Left ventricle myocardium inferior (tissue), 1 donor: ENCODE measurements at regions not wholly inside any gene's neighbourhood (a gene's known extent, or its start where the extent isn't known, plus 50 kb on each side); places are given as distances from the start of the nearest gene placed in this dataset.

Experiments
- DNase-seq: peaks from one replicate; pipeline ENCODE4 v3.0.0-alpha.2; 2020
- H3K27ac ChIP-seq: fragments of 200-600 bp; replicated peaks from 2 replicates; pipeline ENCODE4 v1.8.0; 2021
- H3K27me3 ChIP-seq: fragments of 200-600 bp; 2 replicates; pipeline ENCODE4 v1.8.0; 2021; ENCODE audit warnings: low read depth
- H3K36me3 ChIP-seq: fragments of 200-600 bp; 2 replicates; pipeline ENCODE4 v1.8.0; 2021
- H3K4me1 ChIP-seq: fragments of 200-600 bp; 2 replicates; pipeline ENCODE4 v1.8.0; 2021
- H3K4me3 ChIP-seq: fragments of 200-600 bp; 2 replicates; pipeline ENCODE4 v1.8.0; 2021; ENCODE audit warnings: mild to moderate bottlenecking, moderate library complexity
- H3K9me3 ChIP-seq: fragments of 200-600 bp; replicated peaks from 2 replicates; pipeline ENCODE4 v1.8.0; 2021
- CTCF ChIP-seq: fragments of 200-600 bp; IDR thresholded peaks from 2 replicates; pipeline ENCODE4 v1.8.0; 2021; ENCODE audit warnings: antibody characterized with exemption, mild to moderate bottlenecking, borderline replicate concordance
- intact Hi-C: fragments of 100-400 bp; cut with micrococcal nuclease; formaldehyde crosslinking; loops from one replicate; pipeline ENCODE4 v1.11.0; 2022
- donor health status: DM: no; HTN: yes; CAD: no; lungs with severe emphysema.

- DNase-seq: no peak
- Histone ChIP-seq H3K36me3 (no peaks in the 10 kb centered on the region), H3K9me3 (no peaks in the 10 kb centered on the region), H3K4me1 (no peaks in the 10 kb centered on the region), H3K27ac (no peak overlapping the region), H3K27me3 (no peaks in the 10 kb centered on the region), H3K4me3 (no peak overlapping the region)
- TF ChIP-seq CTCF: no peak
- intact Hi-C loops: no loop called here
Observed at GRCh38 chr11:21893565-21893867, 299.4 kb upstream of the ANO5 start.

- Histone ChIP-seq H3K4me3 (no peak overlapping the region), H3K36me3 (no peaks in the 10 kb centered on the region), H3K9me3 (no peaks in the 10 kb centered on the region), H3K4me1 (no peaks in the 10 kb centered on the region), H3K27ac (no peak overlapping the region), H3K27me3 (no peaks in the 10 kb centered on the region)
- intact Hi-C loops: no loop called here
- no peak for DNase-seq
- no peak for TF ChIP-seq CTCF
Observed at GRCh38 chr11:21894492-21894891, 298.4 kb upstream of the ANO5 start.

GRCh38 chr11:21895686-21896085, 297.2 kb upstream of the ANO5 start:
- Histone ChIP-seq H3K4me3 (no peak overlapping the region), H3K36me3 (no peaks in the 10 kb centered on the region), H3K27ac (no peak overlapping the region), H3K9me3 (no peaks in the 10 kb centered on the region), H3K27me3 (no peaks in the 10 kb centered on the region), H3K4me1 (no peaks in the 10 kb centered on the region)
- no peak for DNase-seq
- intact Hi-C loops: no loop called here
- TF ChIP-seq CTCF: no peak

GRCh38 chr11:21896216-21896615, 296.7 kb upstream of the ANO5 start:
- no peak for DNase-seq
- no peaks in the 10 kb centered on the region for H3K4me1 ChIP-seq
- H3K36me3 ChIP-seq: no peaks in the 10 kb centered on the region
- H3K4me3 ChIP-seq: no peak overlapping the region
- H3K27me3 ChIP-seq: no peaks in the 10 kb centered on the region
- no peak for TF ChIP-seq CTCF
- H3K9me3 ChIP-seq: no peaks in the 10 kb centered on the region
- no peak overlapping the region for H3K27ac ChIP-seq
- intact Hi-C loops: no loop called here

DNA sequence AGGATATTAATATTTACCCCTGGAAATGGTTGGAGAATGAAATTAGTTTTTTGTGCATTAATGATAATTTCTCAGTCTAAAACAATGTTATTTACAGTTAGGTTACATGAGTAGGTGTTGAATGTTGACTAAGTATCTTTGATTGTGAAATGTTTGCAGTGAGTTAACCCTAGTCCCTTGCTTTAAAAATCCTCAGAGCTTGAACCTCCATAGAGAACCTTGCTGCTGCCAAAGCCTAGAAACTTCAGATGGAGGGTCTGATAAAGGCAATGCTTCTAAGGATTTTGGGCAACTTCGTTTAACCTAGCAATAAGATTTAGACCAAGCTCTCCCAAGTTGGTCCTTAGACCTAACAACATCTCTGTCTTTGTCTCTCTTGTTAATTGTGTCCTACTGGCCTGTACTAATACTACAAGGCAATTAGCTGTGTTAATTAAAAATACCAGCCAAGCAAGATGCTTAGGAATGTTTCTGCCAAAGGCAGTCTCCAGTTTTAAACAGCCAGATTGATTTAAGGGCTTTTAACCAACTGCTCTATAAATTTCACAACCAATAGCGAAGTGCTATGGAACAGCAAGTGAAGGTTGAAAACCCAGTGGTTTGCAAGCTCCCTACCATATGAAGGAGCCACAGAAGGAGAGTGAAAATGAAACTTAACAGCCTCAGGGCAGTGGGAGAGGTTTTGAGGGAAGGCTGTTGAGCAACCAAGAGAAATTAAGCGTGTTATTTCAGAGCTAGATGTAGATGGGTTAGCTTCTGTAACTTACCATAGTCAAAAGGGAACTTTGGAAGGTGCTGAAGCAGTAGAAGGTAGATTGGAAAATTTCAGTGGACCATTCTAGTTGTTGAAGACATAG, 295.9 kb upstream of the ANO5 start:
- DNase-seq: no peak
- Histone ChIP-seq H3K9me3 (no peaks in the 10 kb centered on the region), H3K4me3 (no peak overlapping the region), H3K27me3 (no peaks in the 10 kb centered on the region), H3K4me1 (no peaks in the 10 kb centered on the region), H3K27ac (no peak overlapping the region), H3K36me3 (no peaks in the 10 kb centered on the region)
- intact Hi-C loops: no loop called here
- no peak for TF ChIP-seq CTCF
